Left lung (tissue), 4 donors: ENCODE measurements at regions not wholly inside any gene's neighbourhood (a gene's known extent, or its start where the extent isn't known, plus 50 kb on each side); places are given as distances from the start of the nearest gene placed in this dataset.
"Not testable (repeated sequence)": the region's sequence is repeated elsewhere in the genome, so short reads cannot be mapped to it uniquely, and the experiment has no call there.

Experiments used
- ATAC-seq: fragments of 200-7000 bp; cut with Tn5 transposase; one replicate; pipeline ENCODE4 v1.9.1; 2020; ENCODE audit warnings: moderate library complexity
- DNase-seq, 4 donors: peaks; one replicate each; pipeline ENCODE4 v3.0.0-alpha.2; 2013 to 2020
- H3K27ac ChIP-seq, 2 donors: fragments of 200-600 bp; sonication (generic) in 1 of 2; one replicate each; pipeline versions ENCODE4 v1.5.0 to v1.8.0; 2020 to 2021
- H3K27me3 ChIP-seq, 2 donors: fragments of 200-600 bp; sonication (generic) in 1 of 2; one replicate each; pipeline versions ENCODE4 v1.5.0 to v1.8.0; 2020 to 2021
- H3K36me3 ChIP-seq, 2 donors: fragments of 200-600 bp; sonication (generic) in 1 of 2; one replicate each; pipeline versions ENCODE4 v1.5.0 to v1.8.0; 2020 to 2021
- H3K4me1 ChIP-seq, 2 donors: fragments of 200-600 bp; one replicate each; pipeline ENCODE4 v1.8.0; 2021
- H3K4me3 ChIP-seq, 2 donors: fragments of 200-600 bp; sonication (generic) in 1 of 2; one replicate each; pipeline versions ENCODE4 v1.5.0 to v1.8.0; 2020 to 2021; ENCODE audit warnings: mild to moderate bottlenecking in 1 of 2
- H3K9me3 ChIP-seq, 2 donors: fragments of 200-600 bp; sonication (generic) in 1 of 2; one replicate each; pipeline versions ENCODE4 v1.5.0 to v1.8.0; 2020 to 2021
- intact Hi-C, 2 donors: fragments of 100-400 bp; cut with DNase I; formaldehyde crosslinking; loops; one replicate each; pipeline versions ENCODE4 v1.11.2 to v1.14.2; 2022
- TF ChIP-seq, protein P1 (sequence below), 2 donors: fragments of 200-600 bp; sonication (generic) in 1 of 2; IDR thresholded peaks; one replicate each; pipeline versions ENCODE4 v1.5.0 to v1.8.0; 2021; ENCODE audit warnings: antibody characterized with exemption in 2 of 2
- donor health status: DM: no; HTN: yes; CAD: no.
- donor health status: DM: no; HTN: no; CAD: no.

DNA sequence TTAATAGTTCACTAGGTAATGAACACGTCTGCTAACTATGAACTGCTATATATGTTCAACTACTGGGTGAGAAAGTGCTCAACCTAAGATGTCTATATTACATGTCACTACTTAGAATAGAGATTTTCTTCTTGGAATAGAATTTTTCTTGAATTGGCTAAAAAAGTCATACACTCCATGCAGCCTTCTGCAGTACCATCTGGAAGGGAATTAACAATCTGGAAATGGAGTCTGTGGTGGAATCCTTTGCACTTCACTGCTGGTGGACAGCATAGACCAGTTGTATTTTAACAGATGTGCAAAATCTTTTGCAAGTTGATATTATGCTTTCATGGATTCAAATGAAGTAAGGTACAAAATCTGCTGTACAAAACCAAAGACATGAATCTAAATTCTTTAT lies 799.6 kb downstream of the KCNJ3 start:
- ATAC-seq (no peak), DNase-seq (no peak)
- no peaks in the 10 kb centered on the region for H3K27me3 ChIP-seq
- no peaks in the 10 kb centered on the region for H3K4me1 ChIP-seq
- no peak overlapping the region for H3K4me3 ChIP-seq
- H3K27ac ChIP-seq, result no peak overlapping the region
- intact Hi-C loops, result no loop called here
- TF ChIP-seq, protein P1, sequence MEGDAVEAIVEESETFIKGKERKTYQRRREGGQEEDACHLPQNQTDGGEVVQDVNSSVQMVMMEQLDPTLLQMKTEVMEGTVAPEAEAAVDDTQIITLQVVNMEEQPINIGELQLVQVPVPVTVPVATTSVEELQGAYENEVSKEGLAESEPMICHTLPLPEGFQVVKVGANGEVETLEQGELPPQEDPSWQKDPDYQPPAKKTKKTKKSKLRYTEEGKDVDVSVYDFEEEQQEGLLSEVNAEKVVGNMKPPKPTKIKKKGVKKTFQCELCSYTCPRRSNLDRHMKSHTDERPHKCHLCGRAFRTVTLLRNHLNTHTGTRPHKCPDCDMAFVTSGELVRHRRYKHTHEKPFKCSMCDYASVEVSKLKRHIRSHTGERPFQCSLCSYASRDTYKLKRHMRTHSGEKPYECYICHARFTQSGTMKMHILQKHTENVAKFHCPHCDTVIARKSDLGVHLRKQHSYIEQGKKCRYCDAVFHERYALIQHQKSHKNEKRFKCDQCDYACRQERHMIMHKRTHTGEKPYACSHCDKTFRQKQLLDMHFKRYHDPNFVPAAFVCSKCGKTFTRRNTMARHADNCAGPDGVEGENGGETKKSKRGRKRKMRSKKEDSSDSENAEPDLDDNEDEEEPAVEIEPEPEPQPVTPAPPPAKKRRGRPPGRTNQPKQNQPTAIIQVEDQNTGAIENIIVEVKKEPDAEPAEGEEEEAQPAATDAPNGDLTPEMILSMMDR (IDR thresholded peaks at IDR 0.05), result no peak
- peaks cover 0 to 17% of the 10 kb centered on the region in 2 donors for H3K9me3 ChIP-seq
- H3K36me3 ChIP-seq, result no peaks in the 10 kb centered on the region

DNA sequence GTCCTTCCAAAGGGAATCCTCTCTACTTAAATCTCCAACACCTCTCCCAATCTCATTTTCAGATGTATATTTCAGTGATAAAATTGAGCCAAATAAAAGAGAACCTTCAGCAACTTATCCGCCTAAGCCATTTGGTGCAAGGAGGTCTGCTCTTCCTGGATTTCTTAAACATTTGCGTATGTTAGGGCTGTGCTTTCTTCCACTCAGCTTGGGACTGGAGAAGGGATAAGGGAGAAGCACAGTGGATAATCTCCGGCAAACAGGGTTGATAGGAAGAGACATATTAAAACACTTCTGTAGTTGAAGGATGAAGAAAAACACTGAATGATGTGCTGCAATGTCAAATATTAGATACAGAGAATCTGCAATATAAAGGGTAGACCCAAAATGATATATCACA lies 796.2 kb downstream of the KCNJ3 start:
- no peak for ATAC-seq
- H3K4me1 ChIP-seq, result no peaks in the 10 kb centered on the region
- no peak overlapping the region for H3K27ac ChIP-seq
- intact Hi-C loops, result no loop called here
- H3K9me3 ChIP-seq, result peaks cover 0 to 10% of the 10 kb centered on the region in 2 donors
- TF ChIP-seq, protein P1 (IDR thresholded peaks at IDR 0.05), result no peak
- H3K4me3 ChIP-seq, result no peak overlapping the region
- no peak for DNase-seq
- no peaks in the 10 kb centered on the region for H3K36me3 ChIP-seq
- no peaks in the 10 kb centered on the region for H3K27me3 ChIP-seq

DNA sequence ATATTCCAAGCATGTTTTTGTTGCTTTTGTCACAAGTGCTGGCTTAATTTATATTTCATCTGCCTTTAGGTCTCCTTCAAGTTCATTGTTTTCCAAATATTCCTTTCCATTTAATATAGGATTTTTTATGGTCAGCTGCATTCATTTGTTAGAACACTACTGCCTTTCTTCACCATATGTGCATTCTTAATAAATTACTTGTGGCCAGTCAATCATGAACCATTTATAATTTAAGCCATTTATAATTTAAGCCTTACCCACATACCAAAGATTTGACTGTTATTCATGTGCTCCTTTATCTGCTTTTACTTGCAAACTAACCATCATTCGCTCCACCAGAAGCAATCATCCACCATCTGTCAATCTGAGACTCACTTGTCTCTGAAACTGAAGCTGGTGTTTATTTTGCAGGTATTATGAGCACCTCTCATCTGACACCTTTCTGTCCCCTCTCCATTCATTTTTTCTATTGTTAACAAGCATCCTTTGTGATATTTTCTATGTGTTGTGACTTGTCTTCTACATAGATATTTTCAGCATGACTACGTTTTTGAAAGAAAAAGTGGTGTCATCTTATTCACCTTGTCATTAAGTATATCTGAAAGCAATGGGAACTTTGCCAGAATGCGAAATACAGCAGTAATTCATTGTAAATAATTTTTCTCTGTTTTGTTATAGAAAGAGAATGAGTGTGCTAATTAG lies 786.8 kb downstream of the KCNJ3 start:
- DNase-seq, result no peak
- H3K27me3 ChIP-seq, result no peaks in the 10 kb centered on the region
- H3K4me3 ChIP-seq, result no peak overlapping the region
- TF ChIP-seq, protein P1 (IDR thresholded peaks at IDR 0.05), result no peak
- intact Hi-C loops, result no loop called here
- no peaks in the 10 kb centered on the region for H3K36me3 ChIP-seq
- no peak for ATAC-seq
- no peaks in the 10 kb centered on the region for H3K4me1 ChIP-seq
- H3K9me3 ChIP-seq, result no peaks in the 10 kb centered on the region
- no peak overlapping the region for H3K27ac ChIP-seq

DNA sequence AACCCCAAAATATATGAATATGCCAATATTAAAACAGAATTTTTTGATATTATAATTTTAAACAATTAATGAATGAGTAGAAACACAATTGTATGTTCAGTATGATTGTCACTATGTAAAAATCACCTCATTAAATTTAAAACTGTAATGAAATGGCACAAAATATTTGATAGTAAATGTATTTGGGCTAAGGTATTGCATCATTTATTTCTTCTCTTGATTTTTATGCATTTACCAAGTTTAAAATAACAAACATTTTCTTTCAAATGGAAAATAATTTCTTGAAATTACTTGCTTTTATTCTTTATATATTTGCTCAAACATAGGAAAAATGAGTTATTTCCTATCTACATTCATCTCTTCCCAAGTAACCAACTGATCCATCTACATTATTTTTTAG lies 782.6 kb downstream of the KCNJ3 start:
- ATAC-seq, result no peak
- TF ChIP-seq, protein P1 (IDR thresholded peaks at IDR 0.05), result no peak
- no peak overlapping the region for H3K27ac ChIP-seq
- no peak overlapping the region for H3K4me3 ChIP-seq
- no peaks in the 10 kb centered on the region for H3K36me3 ChIP-seq
- intact Hi-C loops, result no loop called here
- H3K9me3 ChIP-seq, result no peaks in the 10 kb centered on the region
- H3K27me3 ChIP-seq, result no peaks in the 10 kb centered on the region
- no peaks in the 10 kb centered on the region for H3K4me1 ChIP-seq
- no peak for DNase-seq

DNA sequence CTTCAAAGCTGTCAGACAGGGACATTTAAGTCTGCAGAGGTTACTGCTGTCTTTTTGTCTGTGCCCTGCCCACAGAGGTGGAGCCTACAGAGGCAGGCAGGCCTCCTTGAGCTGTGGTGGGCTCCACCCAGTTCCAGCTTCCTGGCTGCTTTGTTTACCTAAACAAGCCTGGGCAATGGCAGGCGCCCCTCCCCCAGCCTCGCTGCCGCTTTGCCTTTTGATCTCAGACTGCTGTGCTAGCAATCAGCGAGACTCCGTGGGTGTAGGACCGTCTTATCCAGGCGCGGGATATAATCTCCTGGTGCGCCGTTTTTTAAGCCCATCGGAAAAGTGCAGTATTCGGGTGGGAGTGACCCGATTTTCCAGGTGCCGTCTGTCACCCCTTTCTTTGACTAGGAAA lies 773.5 kb downstream of the KCNJ3 start:
- H3K36me3 ChIP-seq, H3K9me3 ChIP-seq, ATAC-seq, DNase-seq, H3K4me1 ChIP-seq, H3K27ac ChIP-seq, H3K4me3 ChIP-seq, H3K27me3 ChIP-seq, intact Hi-C loops: not testable (repeated sequence)

DNA sequence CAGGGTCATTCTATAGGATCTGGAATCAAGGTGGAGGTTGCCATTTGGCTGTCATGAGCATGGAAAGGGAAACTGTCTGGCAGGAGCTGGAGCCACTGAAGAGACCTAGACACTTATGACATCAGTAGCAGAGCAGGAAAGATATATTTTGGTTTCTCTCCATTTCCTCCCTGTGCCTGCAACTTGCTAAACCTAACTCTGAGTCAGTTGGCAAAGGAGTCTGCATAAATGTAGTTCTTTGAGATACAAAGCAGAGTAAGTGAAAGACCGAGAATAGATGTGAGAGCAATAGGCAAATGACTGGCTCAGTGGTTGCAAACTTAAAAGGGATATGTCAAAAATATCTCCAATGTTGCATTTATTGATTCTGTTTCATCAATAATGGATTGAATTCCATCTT lies 757.7 kb downstream of the KCNJ3 start:
- Histone ChIP-seq H3K9me3 (peaks cover 0 to 5% of the 10 kb centered on the region in 2 donors), H3K27me3 (no peaks in the 10 kb centered on the region), H3K36me3 (no peaks in the 10 kb centered on the region), H3K4me1 (no peaks in the 10 kb centered on the region), H3K4me3 (no peak overlapping the region), H3K27ac (no peak overlapping the region)
- TF ChIP-seq, protein P1 (IDR thresholded peaks at IDR 0.05), result no peak
- intact Hi-C loops, result no loop called here
- ATAC-seq, result no peak
- DNase-seq, result no peak
